HepG2 (cell line): ENCODE measurements at regions not wholly inside any gene's neighbourhood (a gene's known extent, or its start where the extent isn't known, plus 50 kb on each side); places are given as distances from the start of the nearest gene placed in this dataset.

ENCODE experiments used
- ATAC-seq: fragments of 200-7000 bp; cut with Tn5 transposase; 3 replicates; pipeline ENCODE4 v1.9.1; 2020; ENCODE audit warnings: mild to moderate bottlenecking, moderate library complexity
- BruUV-seq: library from RNA; stranded (reverse); fragments of 400-500 nt; replicated peaks from 2 replicates; lab custom pipeline; 2021; lab: Mats Ljungman, UMichigan
- CTCF ChIA-PET: fragments of 300-600 bp; formaldehyde crosslinking; extraction: SDS; loops from one replicate; lab custom pipeline; 2021; ENCODE audit warnings: low total read pairs, inconsistent platforms, low intra/inter-chr PET ratio; lab: Yijun Ruan, JAX
- POLR2A ChIA-PET: fragments of 350-600 bp; sonication (Branson Sonifier 250); formaldehyde crosslinking; loops from one replicate; lab custom pipeline; 2020; ENCODE audit warnings: antibody characterized with exemption, inconsistent platforms; lab: Yijun Ruan, JAX
- DNase-seq: peaks from one replicate; pipeline ENCODE4 v3.0.0-alpha.2; 2015; ENCODE audit warnings: low spot score
- FAIRE-seq: peaks from 3 replicates; lab custom pipeline; 2011; peaks lifted over from hg19 to GRCh38; lab: Jason Lieb, UNC
- H2AFZ ChIP-seq: one replicate; pipeline ENCODE4 v1.6.1; 2011; ENCODE audit warnings: low read length, inconsistent platforms
- H3K27ac ChIP-seq: fragments of 300-600 bp; 3 replicates; pipeline ENCODE4 v1.8.0; 2011; ENCODE audit warnings: mixed run types, mild to moderate bottlenecking, mixed read lengths, low read length, inconsistent platforms; ENCODE audit not compliant: insufficient read depth; ENCODE audit errors: extremely low read length
- H3K27me3 ChIP-seq, 2 experiments: fragments of 200-600 bp in 1 of 2; 2 replicates in 1 of 2; 3 replicates in 1 of 2; pipeline versions ENCODE4 v1.6.0 to v1.8.0; 2011; ENCODE audit warnings: low read length in 2 of 2, mild to moderate bottlenecking in 2 of 2, moderate library complexity in 2 of 2, inconsistent platforms in 1 of 2; ENCODE audit not compliant: insufficient read depth in 2 of 2, control insufficient read depth in 1 of 2
- H3K36me3 ChIP-seq, 2 experiments: fragments of 200-600 bp in 1 of 2; replicated peaks in 1 of 2; 2 replicates in 1 of 2; 3 replicates in 1 of 2; pipeline versions ENCODE4 v1.5.1 to v1.8.0; 2011; ENCODE audit warnings: low read length in 2 of 2, inconsistent platforms in 1 of 2; ENCODE audit not compliant: insufficient read depth in 2 of 2, control insufficient read depth in 1 of 2
- H3K4me1 ChIP-seq: 2 replicates; pipeline ENCODE4 v1.5.1; 2012; ENCODE audit warnings: low read length, inconsistent platforms; ENCODE audit not compliant: insufficient read depth
- H3K4me2 ChIP-seq: 2 replicates; pipeline ENCODE4 v1.6.0; 2011; ENCODE audit warnings: low read depth, low read length, inconsistent platforms
- H3K4me3 ChIP-seq, 3 experiments: fragments of 200-600 bp in 1 of 3; sonication (generic), shearing (Covaris generic) in 1 of 3; replicated peaks in 1 of 3; 2 replicates each; pipeline ENCODE4 v1.5.1; 2011 to 2016; ENCODE audit warnings: low read length in 3 of 3, inconsistent platforms in 2 of 3, low read depth in 2 of 3, mild to moderate bottlenecking in 2 of 3, control low read depth in 1 of 3, mixed read lengths in 1 of 3; ENCODE audit not compliant: insufficient read depth in 1 of 3
- H3K79me2 ChIP-seq: one replicate; pipeline ENCODE4 v1.6.1; 2011; ENCODE audit warnings: low read length, inconsistent platforms; ENCODE audit not compliant: insufficient read depth
- H3K9ac ChIP-seq: 2 replicates; pipeline ENCODE4 v1.6.0; 2011; ENCODE audit warnings: mild to moderate bottlenecking, low read depth, low read length, inconsistent platforms; ENCODE audit not compliant: insufficient read depth
- H3K9me3 ChIP-seq: 2 replicates; pipeline ENCODE4 v1.5.1; 2012; ENCODE audit warnings: mild to moderate bottlenecking, low read length
- H4K20me1 ChIP-seq: 2 replicates; pipeline ENCODE4 v1.6.0; 2011; ENCODE audit warnings: inconsistent platforms, mild to moderate bottlenecking, low read length, moderate library complexity; ENCODE audit not compliant: insufficient read depth
- CEBPB ChIP-seq: IDR thresholded peaks from 2 replicates; pipeline ENCODE4 v1.6.1; 2011; ENCODE audit warnings: low read depth, low read length, improper control_type of control experiment, borderline replicate concordance
- DZIP1 ChIP-seq: sonication (generic); formaldehyde crosslinking; IDR thresholded peaks from 2 replicates; pipeline ENCODE4 v1.5.0; 2020; ENCODE audit warnings: mild to moderate bottlenecking, missing genetic modification reagents
- ONECUT2 ChIP-seq: sonication (generic); formaldehyde crosslinking; IDR thresholded peaks from 2 replicates; pipeline ENCODE4 v1.4.0; 2020; ENCODE audit warnings: missing genetic modification reagents
- PLRG1 ChIP-seq: fragments of 450-650 bp; conservative IDR thresholded peaks from 2 replicates; pipeline ENCODE4 v1.6.1; 2016
- RARA ChIP-seq: IDR thresholded peaks from 2 replicates; pipeline ENCODE4 v1.6.1; 2016; ENCODE audit warnings: missing genetic modification reagents, missing compliant biosample characterization
- RBM39 ChIP-seq: fragments of 200-400 bp; formaldehyde crosslinking; IDR thresholded peaks from one replicate; pipeline ENCODE4 v1.6.1; 2018; ENCODE audit warnings: antibody characterized with exemption, mild to moderate bottlenecking, low read depth, low read length; ENCODE audit not compliant: poor library complexity, severe bottlenecking
- RNF219 ChIP-seq: sonication (generic); formaldehyde crosslinking; IDR thresholded peaks from 2 replicates; pipeline ENCODE4 v1.5.0; 2020; ENCODE audit warnings: mild to moderate bottlenecking, missing genetic modification reagents
- TCF7 ChIP-seq: sonication (generic); IDR thresholded peaks from 2 replicates; pipeline ENCODE4 v1.6.1; 2016; ENCODE audit warnings: antibody characterized with exemption, low read depth
- ZNF350 ChIP-seq: sonication (generic); formaldehyde crosslinking; IDR thresholded peaks from 2 replicates; pipeline ENCODE4 v1.4.0; 2020; ENCODE audit warnings: mild to moderate bottlenecking, low read depth, missing genetic modification reagents, borderline replicate concordance
- ZNF670 ChIP-seq: sonication (generic); formaldehyde crosslinking; IDR thresholded peaks from 2 replicates; pipeline ENCODE4 v1.8.0; 2022; ENCODE audit warnings: mild to moderate bottlenecking, missing genetic modification reagents, borderline replicate concordance
- WGBS: methylation state at CpG from one replicate; pipeline ENCODE4 v1.1.6; 2017; ENCODE audit warnings: low lambda C conversion rate; 5-methylcytosine and 5-hydroxymethylcytosine counted together
- in situ Hi-C: cut with HindIII; loops from 2 replicates; pipeline ENCODE4 v1.10.0; 2017; ENCODE audit warnings: low pct_unique_long_range_greater_than_20kb; ENCODE audit not compliant: extremely low pct_ligation_motif_present
- intact Hi-C: fragments of 100-400 bp; cut with micrococcal nuclease; formaldehyde crosslinking; loops from one replicate; pipeline ENCODE4 v1.10.0; 2022; ENCODE audit not compliant: unreplicated experiment

- TF ChIP-seq RARA (CRISPR knock-in tag): no peak
- TF ChIP-seq CEBPB: peak; percentile 53; the same call in 1 of the 2 replicates
- Histone ChIP-seq H4K20me1 (no peaks in the 10 kb centered on the region), H3K9ac (no peak overlapping the region), H3K79me2 (no peaks in the 10 kb centered on the region), H2AFZ (no peak overlapping the region), H3K27me3 (no peaks in the 10 kb centered on the region), H3K36me3 (no peaks in the 10 kb centered on the region), H3K27ac (no peak overlapping the region), H3K9me3 (peaks cover 9% of the 10 kb centered on the region; the same call in 1 of the 2 replicates), H3K4me2 (no peak overlapping the region), H3K4me3 (no peak overlapping the region), H3K4me1 (peaks cover 33% of the 10 kb centered on the region)
- in situ Hi-C loops: no loop called here
- no TSS peak for BruUV-seq
- WGBS: 78% methylated on average over 1 of the region's 1 CpG
- CTCF ChIA-PET: no interaction called here
- intact Hi-C loops: no loop called here
- ATAC-seq: no peak
- DNase-seq: no peak
- no peak for FAIRE-seq
- POLR2A ChIA-PET: interaction anchor here (0.9 kb wide), 1 partner anchor 20 kb away, joined by 3 read pairs; no protein-coding TSS in a partner anchor
These were observed 570.7 kb upstream of the ID2 start for GRCh38 chr2:8111193-8111592.

- BruUV-seq: no TSS peak
- Histone ChIP-seq H3K79me2 (no peaks in the 10 kb centered on the region), H3K4me2 (no peak overlapping the region), H3K9me3 (peaks cover 8% of the 10 kb centered on the region; the same call in 1 of the 2 replicates), H3K36me3 (no peaks in the 10 kb centered on the region), H3K9ac (no peak overlapping the region), H2AFZ (no peak overlapping the region), H3K27ac (no peak overlapping the region), H4K20me1 (no peaks in the 10 kb centered on the region), H3K4me3 (no peak overlapping the region), H3K27me3 (no peaks in the 10 kb centered on the region), H3K4me1 (peaks cover 62% of the 10 kb centered on the region)
- WGBS: 86% methylated on average over 4 of the region's 4 CpGs
- ATAC-seq: no peak
- no peak for DNase-seq
- POLR2A ChIA-PET: interaction anchor here (2.9 kb wide), 1 partner anchor 11 kb away, joined by 9 read pairs; no protein-coding TSS in a partner anchor
- FAIRE-seq: no peak
- in situ Hi-C loops: no loop called here
- TF ChIP-seq ZNF670 (CRISPR knock-in tag) (no peak), TCF7 (0 out of 2 replicates have a peak, but pooled peaks have one; percentile 5), ONECUT2 (CRISPR knock-in tag) (no peak), ZNF350 (CRISPR knock-in tag) (no peak), RNF219 (CRISPR knock-in tag) (no peak), RBM39 (no peak), PLRG1 (no peak), DZIP1 (CRISPR knock-in tag) (no peak)
- intact Hi-C loops: no loop called here
- CTCF ChIA-PET: no interaction called here
These were observed 566.4 kb upstream of the ID2 start for GRCh38 chr2:8115456-8115855.
